Heart right ventricle (tissue), 16 donors: ENCODE measurements at regions not wholly inside any gene's neighbourhood (a gene's known extent, or its start where the extent isn't known, plus 50 kb on each side); places are given as distances from the start of the nearest gene placed in this dataset.

Source experiments
- ATAC-seq, 8 donors: fragments of 200-7000 bp; cut with Tn5 transposase; one replicate each; pipeline ENCODE4 v1.9.1; 2020; ENCODE audit warnings: mild to moderate bottlenecking in 8 of 8, moderate library complexity in 8 of 8, moderate number of reproducible peaks in 1 of 8
- DNase-seq, 2 donors: peaks; one replicate each; pipeline ENCODE4 v3.0.0-alpha.2; 2020
- H3K27ac ChIP-seq, 10 donors: fragments of 200-600 bp; sonication (generic) in 2 of 10; one replicate each; pipeline versions ENCODE4 v1.5.0 to v1.8.0; 2020 to 2022; ENCODE audit warnings: mild to moderate bottlenecking in 3 of 10
- H3K27me3 ChIP-seq, 7 donors: fragments of 200-600 bp; one replicate each; pipeline ENCODE4 v1.8.0; 2021 to 2022; ENCODE audit warnings: mild to moderate bottlenecking in 2 of 7
- H3K36me3 ChIP-seq, 9 donors: fragments of 200-600 bp; sonication (generic) in 1 of 9; one replicate each; pipeline versions ENCODE4 v1.5.0 to v1.8.0; 2020 to 2022; ENCODE audit warnings: mild to moderate bottlenecking in 2 of 9
- H3K4me1 ChIP-seq, 9 donors: fragments of 200-600 bp; sonication (generic) in 1 of 9; one replicate each; pipeline versions ENCODE4 v1.5.0 to v1.8.0; 2020 to 2022; ENCODE audit warnings: mild to moderate bottlenecking in 4 of 9
- H3K4me3 ChIP-seq, 10 donors: fragments of 200-600 bp; sonication (generic) in 2 of 10; one replicate each; pipeline versions ENCODE4 v1.5.0 to v1.8.0; 2020 to 2022; ENCODE audit warnings: mild to moderate bottlenecking in 7 of 10, moderate library complexity in 2 of 10
- H3K9me3 ChIP-seq, 11 donors: fragments of 200-600 bp in 10 of 11; sonication (generic) in 2 of 11; one replicate each; pipeline versions ENCODE4 v1.5.0 to v1.8.0; 2013 to 2022; ENCODE audit warnings: mild to moderate bottlenecking in 2 of 11, control low read depth in 1 of 11, moderate library complexity in 1 of 11
- WGBS, 2 donors: extraction: QIAGEN DNeasy Blood & Tissue Kit; methylation state at CpG; one replicate each; pipeline ENCODE4 v1.1.7; 2013; ENCODE audit warnings: inconsistent platforms in 1 of 2; 5-methylcytosine and 5-hydroxymethylcytosine counted together
- intact Hi-C, 10 donors: fragments of 100-400 bp; cut with DNase I; formaldehyde crosslinking; loops; one replicate each; pipeline versions ENCODE4 v1.11.1 to v1.14.2; 2022
- TF ChIP-seq, protein P1 (sequence below), 9 donors: fragments of 200-600 bp; sonication (generic) in 2 of 9; IDR thresholded peaks; one replicate each; pipeline versions ENCODE4 v1.5.0 to v1.8.0; 2021 to 2022; ENCODE audit warnings: antibody characterized with exemption in 9 of 9, mild to moderate bottlenecking in 5 of 9, moderate library complexity in 1 of 9
- donor health status: Arrhythmogenic right ventricular cardiomyopathy.
- donor health status: ischemic (EF 13 %, LVEDD 7.1; RV severe dilation, severe dysfunction).
- donor health status: healthy with polysubstance abuse.
- donor health status: DM: no; HTN: yes; CAD: no.
- donor health status: DM: no; HTN: no; CAD: no.
- donor health status: ischemic (EF 25% LVEDD 6.9; RV normal size, moderate dysfunction).
- donor health status: ischemic (EF 25% LVEDD 5.7; RV mildly dilated, moderate dysfunction).
- donor health status: healthy.
- donor health status: DM: yes; HTN: yes; CAD: no.
- donor health status: Ischemic cardiomyopathy.
- donor health status: ischemic (EF 35%, LVEDD 5.7; RV mildly dilated, moderate dysfunction).
- donor health status: nonischemic (EF 11% LVEDD 7.7; RV severe dilation, severe dysfunction).
- donor health status: DM: yes; HTN: yes; CAD: no.
- donor health status: PGD.
- donor health status: ischemic (EF 29% LVEDD 5.4; RV normal size, mild dysfunction).
- donor health status: nonischemic (EF 23%, LVEDD 6.1; RV moderate dilation, normal function).

DNA sequence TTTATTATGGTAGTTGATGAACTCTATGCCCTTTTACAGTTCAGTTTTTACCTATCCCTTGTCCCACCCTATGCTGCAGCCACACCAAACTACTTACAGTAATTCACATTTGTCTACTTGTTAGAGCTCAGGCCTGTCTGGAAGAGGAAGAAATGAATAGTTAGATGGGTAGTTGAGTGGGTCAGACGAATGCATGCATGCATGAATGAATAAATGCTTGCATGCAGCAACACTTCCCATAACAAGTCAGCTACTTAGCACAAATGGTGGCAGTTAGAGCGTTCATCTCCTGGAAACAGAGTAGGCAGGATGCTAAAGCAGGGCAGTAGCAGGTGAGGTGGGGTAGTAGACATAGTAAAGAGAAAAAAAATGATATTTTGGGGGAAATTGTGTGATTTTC is 322.3 kb downstream of the NDFIP2 start:
- WGBS, 2 donors: 93 to 95% methylated on average over 2 of the region's 2 CpGs
- Histone ChIP-seq H3K4me3 (no peak overlapping the region), H3K4me1 (peaks cover 0 to 16% (median 7%) of the 10 kb centered on the region in 9 donors), H3K9me3 (no peaks in the 10 kb centered on the region), H3K27ac (no peak overlapping the region), H3K36me3 (no peaks in the 10 kb centered on the region), H3K27me3 (no peaks in the 10 kb centered on the region)
- intact Hi-C loops: no loop called here
- DNase-seq: no peak
- ATAC-seq: no peak
- TF ChIP-seq, protein P1, sequence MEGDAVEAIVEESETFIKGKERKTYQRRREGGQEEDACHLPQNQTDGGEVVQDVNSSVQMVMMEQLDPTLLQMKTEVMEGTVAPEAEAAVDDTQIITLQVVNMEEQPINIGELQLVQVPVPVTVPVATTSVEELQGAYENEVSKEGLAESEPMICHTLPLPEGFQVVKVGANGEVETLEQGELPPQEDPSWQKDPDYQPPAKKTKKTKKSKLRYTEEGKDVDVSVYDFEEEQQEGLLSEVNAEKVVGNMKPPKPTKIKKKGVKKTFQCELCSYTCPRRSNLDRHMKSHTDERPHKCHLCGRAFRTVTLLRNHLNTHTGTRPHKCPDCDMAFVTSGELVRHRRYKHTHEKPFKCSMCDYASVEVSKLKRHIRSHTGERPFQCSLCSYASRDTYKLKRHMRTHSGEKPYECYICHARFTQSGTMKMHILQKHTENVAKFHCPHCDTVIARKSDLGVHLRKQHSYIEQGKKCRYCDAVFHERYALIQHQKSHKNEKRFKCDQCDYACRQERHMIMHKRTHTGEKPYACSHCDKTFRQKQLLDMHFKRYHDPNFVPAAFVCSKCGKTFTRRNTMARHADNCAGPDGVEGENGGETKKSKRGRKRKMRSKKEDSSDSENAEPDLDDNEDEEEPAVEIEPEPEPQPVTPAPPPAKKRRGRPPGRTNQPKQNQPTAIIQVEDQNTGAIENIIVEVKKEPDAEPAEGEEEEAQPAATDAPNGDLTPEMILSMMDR (IDR thresholded peaks at IDR 0.05): no peak

DNA sequence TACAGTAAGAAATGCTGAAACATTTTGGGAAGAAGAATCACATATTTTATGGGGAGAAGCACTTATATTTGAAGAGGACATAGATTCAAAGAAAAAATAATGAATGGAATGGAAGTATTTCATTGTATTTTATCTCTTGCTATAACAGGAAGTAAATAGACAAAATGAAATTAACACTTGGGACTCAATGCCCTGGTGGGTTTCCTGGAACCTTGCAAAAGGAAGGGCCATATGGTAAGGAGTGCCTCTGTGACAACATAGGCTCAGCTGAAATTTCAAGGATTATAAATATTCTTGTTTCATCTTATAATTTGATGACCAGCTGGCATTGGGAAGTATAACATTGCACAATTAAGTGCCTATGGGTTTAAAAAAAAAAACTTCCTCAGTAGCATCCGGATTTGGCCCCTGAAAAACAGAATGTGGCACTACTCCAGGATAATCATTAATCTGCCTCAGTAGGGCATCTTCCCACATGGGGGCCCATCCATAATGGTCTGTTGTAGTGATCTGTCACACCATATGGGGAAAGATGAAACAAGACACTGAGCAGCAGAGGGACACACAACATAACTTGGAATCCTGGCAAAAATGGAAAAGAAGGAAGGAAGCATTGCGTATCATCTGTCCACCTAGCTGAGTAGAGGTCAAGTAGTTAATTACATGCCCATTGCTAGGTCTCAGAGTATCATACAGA is 321.6 kb downstream of the NDFIP2 start:
- Histone ChIP-seq H3K36me3 (no peaks in the 10 kb centered on the region), H3K4me3 (no peak overlapping the region), H3K9me3 (no peaks in the 10 kb centered on the region), H3K4me1 (peaks cover 0 to 16% (median 7%) of the 10 kb centered on the region in 9 donors), H3K27ac (no peak overlapping the region), H3K27me3 (no peaks in the 10 kb centered on the region)
- 64 to 82% methylated on average over 2 of the region's 2 CpGs for WGBS, 2 donors
- intact Hi-C loops: no loop called here
- TF ChIP-seq, protein P1 (IDR thresholded peaks at IDR 0.05): no peak
- DNase-seq: no peak
- ATAC-seq: no peak

DNA sequence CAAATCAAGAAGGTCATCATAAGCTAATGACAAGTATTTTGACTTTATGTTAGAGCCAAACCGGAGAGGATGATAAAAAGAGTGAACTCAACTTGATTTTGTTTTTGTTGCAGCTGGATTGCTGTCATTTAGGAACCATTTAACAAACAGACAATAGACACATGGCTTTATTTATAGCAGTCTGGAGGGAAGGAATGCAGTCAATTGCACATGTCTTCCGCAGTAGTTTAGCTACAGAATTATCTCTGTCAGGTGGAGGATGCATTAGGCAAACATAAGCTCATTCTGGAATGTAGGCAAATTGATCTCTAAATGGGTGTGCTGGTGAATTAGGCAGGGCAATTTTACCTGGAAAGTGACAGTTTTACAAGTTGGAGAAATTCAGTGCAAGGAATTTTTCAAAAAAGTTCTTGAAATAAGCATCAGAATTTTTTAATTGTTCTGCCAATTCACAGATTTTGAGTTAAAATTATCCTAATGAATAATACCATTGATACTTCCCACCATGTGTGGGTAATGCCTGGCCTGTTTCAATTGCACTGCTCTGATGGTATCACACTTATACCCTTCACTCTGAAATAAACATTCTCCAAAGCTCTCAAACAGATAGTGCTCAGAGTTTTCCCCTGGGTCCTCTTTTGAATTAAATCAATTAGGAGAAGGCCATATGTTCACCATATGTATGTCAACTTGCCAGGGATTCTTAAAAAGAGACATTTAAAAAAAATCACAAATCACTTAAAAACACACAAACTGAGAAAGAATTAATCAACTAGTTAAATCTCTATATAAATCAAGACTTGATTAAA is 318.3 kb downstream of the NDFIP2 start:
- peak in 3 of 8 donors; percentile 63 to 73 (median 65) for ATAC-seq
- TF ChIP-seq, protein P1 (IDR thresholded peaks at IDR 0.05): no peak
- H3K36me3 ChIP-seq: no peaks in the 10 kb centered on the region
- WGBS, 2 donors: 11 to 18% methylated on average over 2 of the region's 2 CpGs
- H3K27ac ChIP-seq: peak overlapping the region in 1 of 10 donors; percentile 34
- H3K4me1 ChIP-seq: peaks cover 0 to 16% (median 7%) of the 10 kb centered on the region in 9 donors
- H3K9me3 ChIP-seq: no peaks in the 10 kb centered on the region
- no peak overlapping the region for H3K4me3 ChIP-seq
- H3K27me3 ChIP-seq: no peaks in the 10 kb centered on the region
- intact Hi-C loops: no loop called here
- no peak for DNase-seq

DNA sequence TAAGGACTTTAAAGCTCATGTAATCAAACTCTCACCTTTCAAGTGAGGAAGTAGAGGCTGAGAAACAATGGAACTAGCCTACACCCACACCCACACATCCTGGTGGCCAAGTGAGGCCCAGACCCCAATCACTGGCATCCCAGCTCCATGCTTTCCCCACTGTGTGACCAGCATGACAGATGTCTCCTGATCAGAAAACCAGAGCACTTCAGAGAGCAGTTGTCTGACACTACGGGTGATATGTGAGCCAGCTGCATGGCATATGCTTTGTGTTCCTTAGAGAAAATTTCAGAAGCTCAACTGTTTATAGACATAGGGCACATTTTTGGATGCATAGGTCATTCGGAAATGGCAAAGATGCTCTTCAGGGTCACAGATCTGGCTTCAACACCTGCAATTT is 315.2 kb downstream of the NDFIP2 start:
- intact Hi-C loops: no loop called here
- H3K4me3 ChIP-seq: no peak overlapping the region
- H3K9me3 ChIP-seq: no peaks in the 10 kb centered on the region
- TF ChIP-seq, protein P1 (IDR thresholded peaks at IDR 0.05): no peak
- no peaks in the 10 kb centered on the region for H3K27me3 ChIP-seq
- no peak for DNase-seq
- peaks cover 0 to 12% (median 6%) of the 10 kb centered on the region in 9 donors for H3K4me1 ChIP-seq
- no peak overlapping the region for H3K27ac ChIP-seq
- 73 to 75% methylated on average over 2 of the region's 2 CpGs for WGBS, 2 donors
- no peaks in the 10 kb centered on the region for H3K36me3 ChIP-seq
- no peak for ATAC-seq
